ENCODE measurements at regions not wholly inside any gene's neighbourhood (a gene's known extent, or its start where the extent isn't known, plus 50 kb on each side); places are given as distances from the start of the nearest gene placed in this dataset.
A peak's percentile ranks its signal among the peaks of the same experiment; 100 is the strongest.

DNA sequence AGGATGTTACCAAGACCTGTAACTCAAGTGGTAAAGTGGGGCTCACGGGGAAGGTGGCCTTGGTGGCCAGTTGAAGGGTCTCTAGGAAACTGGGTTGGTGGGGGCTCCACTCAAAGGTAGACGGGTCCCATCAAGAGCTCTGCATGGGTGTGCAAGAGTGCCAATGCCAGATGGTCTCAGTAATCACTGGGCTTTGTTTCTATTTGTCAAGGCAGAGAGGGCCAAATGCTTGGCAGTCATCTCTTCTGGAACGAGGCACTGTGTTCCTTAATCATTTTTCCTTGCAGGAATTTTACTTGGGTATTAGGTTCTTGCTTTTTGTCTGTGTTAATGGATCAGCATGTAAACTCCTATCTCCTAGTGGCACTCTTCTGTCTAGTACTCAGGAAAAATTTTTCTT, 220.8 kb downstream of the DIRAS2 start:
- no peak for ATAC-seq
- ChIA-PET RAD21 (ENCODE audit: low non-redundant PET in 1 of 2, low total read pairs in 2 of 2, uncharacterized antibody in 2 of 2, unreplicated experiment in 2 of 2) (no interaction called here), CTCF (no interaction called here)

GRCh38 chr9:90423661-90424193, 218.9 kb downstream of the DIRAS2 start:
- ChIA-PET CTCF (no interaction called here), RAD21 (ENCODE audit: low non-redundant PET in 1 of 2, low total read pairs in 2 of 2, uncharacterized antibody in 2 of 2, unreplicated experiment in 2 of 2) (no interaction called here), POLR2A (no interaction called here)
- H4K20me1 ChIP-seq (ENCODE audit: insufficient read depth) = no peaks in the 10 kb centered on the region
- intact Hi-C loops (cut with micrococcal nuclease) = no loop called here
- H3K4me3 ChIP-seq (replicated peaks in 1 of 2; ENCODE audit: low read depth in 1 of 2, low read length in 2 of 2) = no peak overlapping the region
- H3K79me2 ChIP-seq (ENCODE audit: insufficient read depth, low read length) = no peaks in the 10 kb centered on the region
- ATAC-seq (peak; percentile 38; the same call in 1 of the 2 replicates), DNase-seq (ENCODE audit: low read depth, low spot score) (no peak)
- H3K9me3 ChIP-seq (ENCODE audit: control insufficient read depth in 1 of 2, insufficient read depth in 1 of 2, low read depth in 1 of 2, low read length in 2 of 2) = no peaks in the 10 kb centered on the region
- peaks cover 3 to 5% of the 10 kb centered on the region in 2 experiments; a peak in 2 of 4 replicates for H3K4me1 ChIP-seq (ENCODE audit: control insufficient read depth in 1 of 2, insufficient read depth in 2 of 2, low read length in 2 of 2)
- H3K9ac ChIP-seq (ENCODE audit: low read length) = no peak overlapping the region
- H3K27ac ChIP-seq (ENCODE audit: low read depth, low read length) = no peak overlapping the region
- BruUV-seq (replicated peaks) = no TSS peak
- no peaks in the 10 kb centered on the region for H3K36me3 ChIP-seq (ENCODE audit: control insufficient read depth in 1 of 2, insufficient read depth in 2 of 2, low read length in 2 of 2)
- TF ChIP-seq POLR2AphosphoS5 (IDR thresholded peaks at IDR 0.05; ENCODE audit: low read depth, low read length) = no peak
- no peak for TF ChIP-seq ZFX (IDR thresholded peaks at IDR 0.05)
- TF ChIP-seq SIN3A (IDR thresholded peaks at IDR 0.05; ENCODE audit: low read depth) = no peak
- H3K9me2 ChIP-seq (ENCODE audit: insufficient read depth) = no peaks in the 10 kb centered on the region
- H3K4me2 ChIP-seq (ENCODE audit: low read length) = peak overlapping the region; percentile 27; the same call in 1 of the 2 replicates
- H3K27me3 ChIP-seq (ENCODE audit: insufficient read depth, low read length) = peaks cover 15% of the 10 kb centered on the region
- H2AFZ ChIP-seq (ENCODE audit: low read depth, low read length, poor library complexity, severe bottlenecking) = no peak overlapping the region

More for the DNA sequence above, 220.8 kb downstream of the DIRAS2 start:
- H3K9ac ChIP-seq (ENCODE audit: low read length) = no peak overlapping the region
- H3K27ac ChIP-seq (ENCODE audit: low read depth, low read length) = no peak overlapping the region
- H4K20me1 ChIP-seq (ENCODE audit: insufficient read depth) = no peaks in the 10 kb centered on the region
- DNase-seq (ENCODE audit: low read depth, low spot score) = no peak
- BruUV-seq (replicated peaks) = no TSS peak
- peaks cover 15% of the 10 kb centered on the region for H3K27me3 ChIP-seq (ENCODE audit: insufficient read depth, low read length)
- H3K9me2 ChIP-seq (ENCODE audit: insufficient read depth) = no peaks in the 10 kb centered on the region
- no peak for TF ChIP-seq FOSL1 (IDR thresholded peaks at IDR 0.05; ENCODE audit: low read depth)
- TF ChIP-seq CTCF (IDR thresholded peaks at IDR 0.05 in 2 of 3, conservative IDR thresholded peaks at IDR 0.05 in 1 of 3; ENCODE audit: borderline replicate concordance in 1 of 3, insufficient read depth in 1 of 3, low read depth in 2 of 3, low read length in 2 of 3) = no peak
- intact Hi-C loops (cut with micrococcal nuclease) = no loop called here
- H3K4me1 ChIP-seq (ENCODE audit: control insufficient read depth in 1 of 2, insufficient read depth in 2 of 2, low read length in 2 of 2) = peaks cover 3 to 5% of the 10 kb centered on the region in 2 experiments; a peak in 2 of 4 replicates
- no peaks in the 10 kb centered on the region for H3K9me3 ChIP-seq (ENCODE audit: control insufficient read depth in 1 of 2, insufficient read depth in 1 of 2, low read depth in 1 of 2, low read length in 2 of 2)
- H2AFZ ChIP-seq (ENCODE audit: low read depth, low read length, poor library complexity, severe bottlenecking) = no peak overlapping the region
- no peaks in the 10 kb centered on the region for H3K36me3 ChIP-seq (ENCODE audit: control insufficient read depth in 1 of 2, insufficient read depth in 2 of 2, low read length in 2 of 2)
- H3K4me3 ChIP-seq (replicated peaks in 1 of 2; ENCODE audit: low read depth in 1 of 2, low read length in 2 of 2) = no peak overlapping the region
- no peaks in the 10 kb centered on the region for H3K79me2 ChIP-seq (ENCODE audit: insufficient read depth, low read length)
- POLR2A ChIA-PET = no interaction called here
- H3K4me2 ChIP-seq (ENCODE audit: low read length) = no peak overlapping the region
